ENCODE measurements at regions not wholly inside any gene's neighbourhood (a gene's known extent, or its start where the extent isn't known, plus 50 kb on each side); places are given as distances from the start of the nearest gene placed in this dataset.

DNA sequence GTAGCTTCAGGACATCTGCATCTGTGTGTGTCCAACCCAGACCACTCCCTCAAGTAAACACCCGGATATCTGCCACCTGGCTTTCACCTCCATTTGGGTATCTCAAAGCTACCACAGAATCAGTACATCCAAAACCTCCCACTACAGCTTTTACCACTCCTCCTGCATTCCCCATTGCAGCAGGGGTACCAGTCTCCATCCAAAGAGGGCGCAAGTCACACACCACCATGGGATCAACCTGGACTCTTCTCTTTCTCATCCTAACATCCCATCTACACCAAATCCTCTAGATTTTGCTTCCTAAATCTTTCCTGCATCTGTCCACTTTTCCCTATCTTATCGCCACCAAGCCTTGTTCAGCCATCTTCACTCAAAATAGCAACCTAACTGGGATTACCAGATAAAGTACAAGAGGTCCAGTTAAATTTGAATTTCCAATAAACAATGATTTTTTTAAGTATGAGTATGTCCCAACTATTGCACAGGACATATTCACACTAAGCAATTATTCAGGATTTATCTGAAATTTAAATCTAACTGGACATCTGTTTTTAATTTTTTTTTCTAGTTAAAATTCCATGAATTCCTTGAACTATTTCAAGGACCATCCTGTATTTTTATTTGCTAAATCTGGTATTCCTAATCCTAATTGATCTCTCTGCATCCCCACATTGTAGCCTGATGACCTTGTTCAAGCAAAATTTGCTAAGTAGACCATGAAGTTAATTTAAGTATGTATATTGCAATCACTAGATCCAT is 164.3 kb upstream of the MLN start:
- H3K4me3 ChIP-seq (replicated peaks in 1 of 2; ENCODE audit: low read depth in 2 of 2, low read length in 2 of 2) = no peak overlapping the region
- DNase-seq (ENCODE audit: low read depth in 2 of 2) = peak in 1 of 2 donors; percentile 6
- TF ChIP-seq CTCF (IDR thresholded peaks at IDR 0.05; ENCODE audit: low read depth, low read length) = peak; percentile 45

- DNase-seq (ENCODE audit: low read depth in 2 of 2) = no peak
- TF ChIP-seq CTCF (IDR thresholded peaks at IDR 0.05; ENCODE audit: low read depth, low read length) = no peak
- no peak overlapping the region for H3K4me3 ChIP-seq (replicated peaks in 1 of 2; ENCODE audit: low read depth in 2 of 2, low read length in 2 of 2)
These were observed 163.5 kb upstream of the MLN start for GRCh38 chr6:33967265-33967767.

- DNase-seq (ENCODE audit: low read depth in 2 of 2) = no peak
- no peak for TF ChIP-seq CTCF (IDR thresholded peaks at IDR 0.05; ENCODE audit: low read depth, low read length)
- no peak overlapping the region for H3K4me3 ChIP-seq (replicated peaks in 1 of 2; ENCODE audit: low read depth in 2 of 2, low read length in 2 of 2)
These were observed 162.7 kb upstream of the MLN start for GRCh38 chr6:33966536-33966935.

DNA sequence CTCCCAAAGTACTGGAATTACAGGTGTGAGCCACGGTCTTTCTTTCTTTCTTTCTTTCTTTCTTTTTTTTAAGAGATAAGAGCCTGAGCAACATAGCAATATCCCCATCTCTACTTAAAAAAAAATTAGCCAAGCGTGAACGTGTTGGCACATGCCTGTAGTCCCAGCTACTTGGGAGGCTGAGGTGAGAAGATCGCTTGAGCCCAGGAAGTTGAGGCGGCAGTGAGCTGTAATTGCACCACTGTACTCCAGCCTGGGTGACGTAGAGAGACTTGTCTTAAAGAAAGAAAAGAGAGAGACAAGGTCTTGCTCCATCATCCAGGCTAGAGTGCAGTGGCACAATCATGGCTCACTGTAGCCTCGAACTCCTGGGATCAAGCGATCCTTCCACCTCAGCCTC is 162.0 kb upstream of the MLN start:
- H3K4me3 ChIP-seq (replicated peaks in 1 of 2; ENCODE audit: low read depth in 2 of 2, low read length in 2 of 2) = no peak overlapping the region
- TF ChIP-seq CTCF (IDR thresholded peaks at IDR 0.05; ENCODE audit: low read depth, low read length) = no peak

DNA sequence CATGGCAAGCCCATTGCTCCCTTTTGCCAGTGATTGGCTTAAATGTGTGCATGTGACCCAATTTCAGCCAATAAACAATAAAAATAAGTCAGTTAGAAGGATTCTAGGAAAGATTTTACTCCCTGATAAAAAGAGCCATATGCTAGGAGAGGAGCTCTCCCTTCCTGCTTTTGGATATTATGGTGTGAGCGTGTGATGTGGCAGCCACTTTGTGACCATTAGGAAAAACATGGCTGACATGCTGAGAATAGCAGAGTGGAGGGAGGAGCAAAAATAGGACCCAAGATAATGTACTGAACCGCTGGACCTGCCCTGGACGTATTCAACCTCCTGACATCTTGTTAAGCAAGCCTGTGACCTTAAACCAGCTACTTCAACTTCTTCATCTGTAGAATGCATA is 160.6 kb upstream of the MLN start:
- no peak overlapping the region for H3K4me3 ChIP-seq (replicated peaks in 1 of 2; ENCODE audit: low read depth in 2 of 2, low read length in 2 of 2)
- DNase-seq (ENCODE audit: low read depth in 2 of 2) = no peak
- TF ChIP-seq CTCF (IDR thresholded peaks at IDR 0.05; ENCODE audit: low read depth, low read length) = no peak

More for the DNA sequence above, 162.0 kb upstream of the MLN start:
- DNase-seq (ENCODE audit: low read depth in 2 of 2) = no peak

GRCh38 chr6:33963136-33963750 is 159.4 kb upstream of the MLN start:
- no peak for TF ChIP-seq CTCF (IDR thresholded peaks at IDR 0.05; ENCODE audit: low read depth, low read length)
- H3K4me3 ChIP-seq (replicated peaks in 1 of 2; ENCODE audit: low read depth in 2 of 2, low read length in 2 of 2) = no peak overlapping the region
- DNase-seq (ENCODE audit: low read depth in 2 of 2) = no peak

All from cardiac fibroblast (primary cell).